ENCODE measurements at regions not wholly inside any gene's neighbourhood (a gene's known extent, or its start where the extent isn't known, plus 50 kb on each side); places are given as distances from the start of the nearest gene placed in this dataset.

- TF ChIP-seq ZNF133 (tag by site-specific recombination; IDR thresholded peaks at IDR 0.05) (no peak), ZNF24 (tag by site-specific recombination; IDR thresholded peaks at IDR 0.05) (no peak), GLIS2 (tag by site-specific recombination; IDR thresholded peaks at IDR 0.05) (no peak), ZNF558 (tag by site-specific recombination; IDR thresholded peaks at IDR 0.05) (no peak), ZNF174 (tag by site-specific recombination; IDR thresholded peaks at IDR 0.05) (no peak), ZBTB21 (tag by site-specific recombination; IDR thresholded peaks at IDR 0.05) (no peak), SETDB1 (IDR thresholded peaks at IDR 0.05; ENCODE audit: insufficient read length, low read length) (no peak)
- TF ChIP-seq, protein P1, sequence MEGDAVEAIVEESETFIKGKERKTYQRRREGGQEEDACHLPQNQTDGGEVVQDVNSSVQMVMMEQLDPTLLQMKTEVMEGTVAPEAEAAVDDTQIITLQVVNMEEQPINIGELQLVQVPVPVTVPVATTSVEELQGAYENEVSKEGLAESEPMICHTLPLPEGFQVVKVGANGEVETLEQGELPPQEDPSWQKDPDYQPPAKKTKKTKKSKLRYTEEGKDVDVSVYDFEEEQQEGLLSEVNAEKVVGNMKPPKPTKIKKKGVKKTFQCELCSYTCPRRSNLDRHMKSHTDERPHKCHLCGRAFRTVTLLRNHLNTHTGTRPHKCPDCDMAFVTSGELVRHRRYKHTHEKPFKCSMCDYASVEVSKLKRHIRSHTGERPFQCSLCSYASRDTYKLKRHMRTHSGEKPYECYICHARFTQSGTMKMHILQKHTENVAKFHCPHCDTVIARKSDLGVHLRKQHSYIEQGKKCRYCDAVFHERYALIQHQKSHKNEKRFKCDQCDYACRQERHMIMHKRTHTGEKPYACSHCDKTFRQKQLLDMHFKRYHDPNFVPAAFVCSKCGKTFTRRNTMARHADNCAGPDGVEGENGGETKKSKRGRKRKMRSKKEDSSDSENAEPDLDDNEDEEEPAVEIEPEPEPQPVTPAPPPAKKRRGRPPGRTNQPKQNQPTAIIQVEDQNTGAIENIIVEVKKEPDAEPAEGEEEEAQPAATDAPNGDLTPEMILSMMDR (tag by site-specific recombination; IDR thresholded peaks at IDR 0.05): no peak
Observed at GRCh38 chr13:80965097-80965496, 624.2 kb upstream of the SPRY2 start.
